ENCODE measurements at regions not wholly inside any gene's neighbourhood (a gene's known extent, or its start where the extent isn't known, plus 50 kb on each side); places are given as distances from the start of the nearest gene placed in this dataset.
"Not testable (repeated sequence)": the region's sequence is repeated elsewhere in the genome, so short reads cannot be mapped to it uniquely, and the experiment has no call there.

GRCh38 chr5:17370651-17371050, 127.4 kb upstream of the TAF11L2 start:
- Histone ChIP-seq H3K27ac (ENCODE audit: low read depth, low read length) (no peak overlapping the region), H3K27me3 (ENCODE audit: insufficient read depth, low read length) (no peaks in the 10 kb centered on the region), H3K4me1 (ENCODE audit: insufficient read depth, low read length) (peaks cover 7% of the 10 kb centered on the region), H3K79me2 (ENCODE audit: insufficient read depth, low read length) (no peaks in the 10 kb centered on the region), H4K20me1 (ENCODE audit: insufficient read depth, low read length) (no peaks in the 10 kb centered on the region), H3K36me3 (ENCODE audit: insufficient read depth, low read length) (no peaks in the 10 kb centered on the region), H3K4me2 (ENCODE audit: insufficient read depth, low read length) (no peak overlapping the region), H3K4me3 (ENCODE audit: insufficient read depth, low read length) (no peak overlapping the region), H3K9me3 (ENCODE audit: low read depth, low read length) (no peaks in the 10 kb centered on the region), H2AFZ (ENCODE audit: low read length) (no peak overlapping the region)
- no peak for TF ChIP-seq CTCF (IDR thresholded peaks at IDR 0.05; ENCODE audit: extremely low read depth, low read depth, low read length)
- no peak for DNase-seq (ENCODE audit: insufficient read length, low spot score, missing footprints)

GRCh38 chr5:17373406-17373805, 124.6 kb upstream of the TAF11L2 start:
- no peak overlapping the region for H3K4me2 ChIP-seq (ENCODE audit: insufficient read depth, low read length)
- H3K79me2 ChIP-seq (ENCODE audit: insufficient read depth, low read length), result no peaks in the 10 kb centered on the region
- no peaks in the 10 kb centered on the region for H3K36me3 ChIP-seq (ENCODE audit: insufficient read depth, low read length)
- H3K4me3 ChIP-seq (ENCODE audit: insufficient read depth, low read length), result no peak overlapping the region
- H4K20me1 ChIP-seq (ENCODE audit: insufficient read depth, low read length), result no peaks in the 10 kb centered on the region
- TF ChIP-seq CTCF (IDR thresholded peaks at IDR 0.05; ENCODE audit: extremely low read depth, low read depth, low read length), result no peak
- no peak overlapping the region for H3K27ac ChIP-seq (ENCODE audit: low read depth, low read length)
- no peak overlapping the region for H2AFZ ChIP-seq (ENCODE audit: low read length)
- H3K9me3 ChIP-seq (ENCODE audit: low read depth, low read length), result no peaks in the 10 kb centered on the region
- H3K27me3 ChIP-seq (ENCODE audit: insufficient read depth, low read length), result no peaks in the 10 kb centered on the region
- peaks cover 11% of the 10 kb centered on the region for H3K4me1 ChIP-seq (ENCODE audit: insufficient read depth, low read length)
- DNase-seq (ENCODE audit: insufficient read length, low spot score, missing footprints), result no peak

- Histone ChIP-seq H4K20me1 (ENCODE audit: insufficient read depth, low read length) (no peaks in the 10 kb centered on the region), H3K36me3 (ENCODE audit: insufficient read depth, low read length) (no peaks in the 10 kb centered on the region), H3K4me2 (ENCODE audit: insufficient read depth, low read length) (no peak overlapping the region), H3K79me2 (ENCODE audit: insufficient read depth, low read length) (no peaks in the 10 kb centered on the region), H3K4me3 (ENCODE audit: insufficient read depth, low read length) (no peak overlapping the region), H3K27ac (ENCODE audit: low read depth, low read length) (no peak overlapping the region), H3K27me3 (ENCODE audit: insufficient read depth, low read length) (no peaks in the 10 kb centered on the region), H3K4me1 (ENCODE audit: insufficient read depth, low read length) (peaks cover 17% of the 10 kb centered on the region), H2AFZ (ENCODE audit: low read length) (no peak overlapping the region), H3K9me3 (ENCODE audit: low read depth, low read length) (no peaks in the 10 kb centered on the region)
- no peak for TF ChIP-seq CTCF (IDR thresholded peaks at IDR 0.05; ENCODE audit: extremely low read depth, low read depth, low read length)
- DNase-seq (ENCODE audit: insufficient read length, low spot score, missing footprints), result no peak
Observed at GRCh38 chr5:17373814-17374556, 124.0 kb upstream of the TAF11L2 start.

- no peaks in the 10 kb centered on the region for H3K79me2 ChIP-seq (ENCODE audit: insufficient read depth, low read length)
- H2AFZ ChIP-seq (ENCODE audit: low read length), result no peak overlapping the region
- H3K4me3 ChIP-seq (ENCODE audit: insufficient read depth, low read length), result no peak overlapping the region
- peaks cover 28% of the 10 kb centered on the region for H3K4me1 ChIP-seq (ENCODE audit: insufficient read depth, low read length)
- H3K27ac ChIP-seq (ENCODE audit: low read depth, low read length), result no peak overlapping the region
- no peaks in the 10 kb centered on the region for H3K9me3 ChIP-seq (ENCODE audit: low read depth, low read length)
- H3K27me3 ChIP-seq (ENCODE audit: insufficient read depth, low read length), result no peaks in the 10 kb centered on the region
- H3K4me2 ChIP-seq (ENCODE audit: insufficient read depth, low read length), result no peak overlapping the region
- no peaks in the 10 kb centered on the region for H3K36me3 ChIP-seq (ENCODE audit: insufficient read depth, low read length)
- no peaks in the 10 kb centered on the region for H4K20me1 ChIP-seq (ENCODE audit: insufficient read depth, low read length)
- DNase-seq (ENCODE audit: insufficient read length, low spot score, missing footprints), result no peak
- TF ChIP-seq CTCF (IDR thresholded peaks at IDR 0.05; ENCODE audit: extremely low read depth, low read depth, low read length), result no peak
Observed at GRCh38 chr5:17374973-17375742, 122.9 kb upstream of the TAF11L2 start.

- not testable (repeated sequence) for H3K36me3 ChIP-seq (ENCODE audit: insufficient read depth, low read length); DNase-seq (ENCODE audit: insufficient read length, low spot score, missing footprints); H3K27ac ChIP-seq (ENCODE audit: low read depth, low read length); H3K4me3 ChIP-seq (ENCODE audit: insufficient read depth, low read length); H3K27me3 ChIP-seq (ENCODE audit: insufficient read depth, low read length); H3K79me2 ChIP-seq (ENCODE audit: insufficient read depth, low read length); H4K20me1 ChIP-seq (ENCODE audit: insufficient read depth, low read length); H3K9me3 ChIP-seq (ENCODE audit: low read depth, low read length); H2AFZ ChIP-seq (ENCODE audit: low read length); H3K4me2 ChIP-seq (ENCODE audit: insufficient read depth, low read length)
- peaks cover 28% of the 10 kb centered on the region for H3K4me1 ChIP-seq (ENCODE audit: insufficient read depth, low read length)
Observed at GRCh38 chr5:17375886-17376285, 122.1 kb upstream of the TAF11L2 start.
